Transverse colon (tissue), 4 donors: ENCODE measurements at regions not wholly inside any gene's neighbourhood (a gene's known extent, or its start where the extent isn't known, plus 50 kb on each side); places are given as distances from the start of the nearest gene placed in this dataset.

Source experiments
- DNase-seq: peaks from one replicate; pipeline ENCODE4 v3.0.0-alpha.2; 2019
- H3K27ac ChIP-seq, 4 donors: fragments of 200-600 bp; sonication (generic); 2 replicates each; pipeline ENCODE4 v1.5.1; 2016 to 2018; ENCODE audit warnings: inconsistent platforms in 4 of 4
- H3K27me3 ChIP-seq: fragments of 200-600 bp; sonication (generic); 2 replicates; pipeline ENCODE4 v1.5.1; 2017; ENCODE audit warnings: inconsistent platforms
- H3K36me3 ChIP-seq, 4 donors: fragments of 200-600 bp; sonication (generic); 2 replicates each; pipeline ENCODE4 v1.5.1; 2017 to 2019; ENCODE audit warnings: inconsistent platforms in 4 of 4
- H3K4me1 ChIP-seq, 4 donors: fragments of 200-600 bp; sonication (generic); 2 replicates each; pipeline ENCODE4 v1.5.1; 2017 to 2020; ENCODE audit warnings: inconsistent platforms in 4 of 4
- H3K4me3 ChIP-seq, 4 donors: fragments of 200-600 bp; sonication (generic); 1 replicate in 1 of 4; 2 replicates in 3 of 4; pipeline versions ENCODE4 v1.5.1 to v1.6.1; 2017 to 2019; ENCODE audit warnings: inconsistent platforms in 4 of 4
- H3K9me3 ChIP-seq, 2 donors: fragments of 200-600 bp; sonication (generic); 2 replicates each; pipeline ENCODE4 v1.5.1; 2017 to 2019; ENCODE audit warnings: inconsistent platforms in 2 of 2
- EP300 ChIP-seq: sonication (generic); formaldehyde crosslinking; IDR thresholded peaks from one replicate; pipeline ENCODE4 v1.6.1; 2017; ENCODE audit warnings: antibody characterized with exemption, low read depth
- POLR2A ChIP-seq: fragments of 450-650 bp; IDR thresholded peaks from one replicate; pipeline ENCODE4 v1.6.1; 2016; ENCODE audit warnings: antibody characterized with exemption, mild to moderate bottlenecking, moderate library complexity
- POLR2AphosphoS5 ChIP-seq, 3 donors: sonication (generic); formaldehyde crosslinking; IDR thresholded peaks; one replicate each; pipeline ENCODE4 v1.6.1; 2016; ENCODE audit warnings: antibody characterized with exemption in 3 of 3
- WGBS, 2 donors: methylation state at CpG; one replicate each; pipeline ENCODE4 v1.1.5; 2018; ENCODE audit warnings: low coverage in 1 of 2; 5-methylcytosine and 5-hydroxymethylcytosine counted together
- in situ Hi-C, 4 donors: fragments of 200-750 bp; cut with MboI; loops; one replicate each; pipeline versions ENCODE4 v1.15.0 to v1.15.1; 2017; ENCODE audit warnings: low sequenced_read_pairs in 3 of 4, low pct_ligation_motif_present in 1 of 4, low pct_unique_long_range_greater_than_20kb in 1 of 4
- intact Hi-C: fragments of 100-400 bp; cut with DNase I; formaldehyde crosslinking; loops from one replicate; pipeline ENCODE4 v1.15.1; 2023; ENCODE audit warnings: low total_unique reads
- TF ChIP-seq, protein P1 (sequence below), 5 experiments: fragments of 200-600 bp in 3 of 5; fragments of 450-650 bp in 2 of 5; sonication (generic) in 3 of 5; IDR thresholded peaks; 1 replicate in 2 of 5; 2 replicates in 3 of 5; pipeline ENCODE4 v1.5.1; 2016 to 2017; ENCODE audit warnings: antibody characterized with exemption in 5 of 5, inconsistent platforms in 3 of 5, mild to moderate bottlenecking in 2 of 5, moderate library complexity in 1 of 5

DNA sequence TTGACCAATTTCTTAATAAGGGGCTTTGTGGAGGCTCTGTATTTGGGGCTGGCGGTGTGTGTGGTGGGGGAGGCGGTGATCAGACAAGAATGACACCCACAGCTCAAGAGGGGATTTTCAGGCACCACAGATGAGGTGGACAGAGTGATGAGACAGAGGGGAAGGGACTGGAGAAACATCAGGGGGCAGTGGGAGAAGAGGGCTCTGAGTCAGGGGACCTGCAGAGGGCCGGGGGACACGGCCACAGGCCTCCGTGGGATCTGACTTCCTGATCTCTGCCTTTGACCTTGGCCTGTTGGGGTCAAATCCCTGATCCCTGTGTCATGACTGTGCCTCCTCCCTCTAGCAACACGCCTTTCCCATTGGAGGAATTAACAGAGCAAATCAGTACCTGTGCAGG, 197.7 kb downstream of the C9orf50 start:
- intact Hi-C loops (no loop called here), in situ Hi-C loops (no loop called here)
- no peak for DNase-seq
- no peaks in the 10 kb centered on the region for H3K36me3 ChIP-seq
- WGBS, 2 donors: 67 to 77% methylated on average over 6 of the region's 6 CpGs
- TF ChIP-seq, protein P1, sequence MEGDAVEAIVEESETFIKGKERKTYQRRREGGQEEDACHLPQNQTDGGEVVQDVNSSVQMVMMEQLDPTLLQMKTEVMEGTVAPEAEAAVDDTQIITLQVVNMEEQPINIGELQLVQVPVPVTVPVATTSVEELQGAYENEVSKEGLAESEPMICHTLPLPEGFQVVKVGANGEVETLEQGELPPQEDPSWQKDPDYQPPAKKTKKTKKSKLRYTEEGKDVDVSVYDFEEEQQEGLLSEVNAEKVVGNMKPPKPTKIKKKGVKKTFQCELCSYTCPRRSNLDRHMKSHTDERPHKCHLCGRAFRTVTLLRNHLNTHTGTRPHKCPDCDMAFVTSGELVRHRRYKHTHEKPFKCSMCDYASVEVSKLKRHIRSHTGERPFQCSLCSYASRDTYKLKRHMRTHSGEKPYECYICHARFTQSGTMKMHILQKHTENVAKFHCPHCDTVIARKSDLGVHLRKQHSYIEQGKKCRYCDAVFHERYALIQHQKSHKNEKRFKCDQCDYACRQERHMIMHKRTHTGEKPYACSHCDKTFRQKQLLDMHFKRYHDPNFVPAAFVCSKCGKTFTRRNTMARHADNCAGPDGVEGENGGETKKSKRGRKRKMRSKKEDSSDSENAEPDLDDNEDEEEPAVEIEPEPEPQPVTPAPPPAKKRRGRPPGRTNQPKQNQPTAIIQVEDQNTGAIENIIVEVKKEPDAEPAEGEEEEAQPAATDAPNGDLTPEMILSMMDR (IDR thresholded peaks at IDR 0.05): no peak
- TF ChIP-seq POLR2AphosphoS5 (IDR thresholded peaks at IDR 0.05): no peak
- no peak for TF ChIP-seq POLR2A
- TF ChIP-seq EP300: no peak
- H3K27me3 ChIP-seq: no peaks in the 10 kb centered on the region
- no peak overlapping the region for H3K4me3 ChIP-seq
- peaks cover 0 to 8% (median 0%) of the 10 kb centered on the region in 4 donors for H3K4me1 ChIP-seq
- no peak overlapping the region for H3K27ac ChIP-seq
- no peaks in the 10 kb centered on the region for H3K9me3 ChIP-seq

DNA sequence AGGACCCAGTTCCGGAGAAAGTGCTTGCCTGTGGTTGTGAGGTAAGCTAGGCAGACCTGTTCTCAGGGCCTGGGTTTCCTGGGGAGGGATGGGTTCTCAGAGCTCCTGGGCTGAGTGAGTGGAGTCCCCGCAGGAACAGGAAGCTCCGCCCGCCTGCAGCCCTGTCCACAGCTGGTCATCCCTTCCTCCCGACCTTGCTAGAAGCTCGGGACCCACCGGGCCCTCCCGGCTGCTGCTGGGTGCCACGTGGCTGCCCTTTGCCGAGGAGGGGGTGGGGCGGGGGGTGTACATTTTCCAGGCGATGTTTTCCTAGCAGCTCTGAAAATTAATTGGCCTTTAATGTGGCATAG, 198.1 kb downstream of the C9orf50 start:
- in situ Hi-C loops (no loop called here), intact Hi-C loops (no loop called here)
- 63% methylated on average over 12 of the region's 12 CpGs; no CpG with 5 or more reads in 1 of the 2 donors for WGBS, 2 donors
- Histone ChIP-seq H3K27me3 (no peaks in the 10 kb centered on the region), H3K36me3 (no peaks in the 10 kb centered on the region), H3K9me3 (no peaks in the 10 kb centered on the region), H3K4me1 (peaks cover 0 to 8% (median 0%) of the 10 kb centered on the region in 4 donors), H3K4me3 (no peak overlapping the region), H3K27ac (no peak overlapping the region)
- TF ChIP-seq EP300: no peak
- DNase-seq: no peak

DNA sequence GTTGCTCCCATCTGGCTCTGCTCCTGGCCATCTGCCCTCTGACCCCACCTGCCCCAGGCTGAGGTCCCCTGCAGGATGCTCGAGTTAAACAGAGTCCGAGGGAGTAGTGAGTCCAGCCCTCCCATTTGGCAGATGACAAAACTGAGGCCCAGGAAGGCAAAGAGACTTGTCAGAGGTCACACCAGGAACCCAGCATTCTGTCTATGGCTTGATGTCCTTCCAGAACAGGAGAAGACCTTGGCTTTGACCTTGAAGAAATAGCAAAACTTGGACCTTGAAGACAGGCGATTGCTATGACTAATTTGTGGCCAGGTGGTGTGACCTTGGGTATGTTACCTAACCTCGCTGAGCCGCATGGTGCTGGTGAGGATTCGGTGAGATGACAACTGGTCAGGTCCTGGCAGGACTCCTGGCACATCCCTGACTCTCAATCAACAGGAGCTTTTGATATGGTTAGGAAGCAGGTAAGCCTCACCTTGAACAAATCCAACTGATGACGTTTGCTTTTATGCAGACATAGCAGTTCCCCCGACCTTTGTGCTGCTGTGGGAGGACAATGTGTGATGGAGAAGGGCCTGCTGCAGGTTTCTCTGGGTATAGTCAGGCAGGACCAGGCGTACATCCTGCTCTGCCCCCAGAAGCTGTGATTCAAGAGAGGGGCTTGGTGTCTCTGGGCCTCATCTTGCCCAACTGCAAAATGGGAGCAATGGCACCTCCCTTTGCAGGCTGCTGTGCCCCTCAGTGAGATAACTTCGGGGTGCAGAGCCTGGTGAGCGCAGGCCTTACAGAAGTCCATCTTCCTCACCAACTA, 198.7 kb downstream of the C9orf50 start:
- 75% methylated on average over 11 of the region's 11 CpGs; no CpG with 5 or more reads in 1 of the 2 donors for WGBS, 2 donors
- Histone ChIP-seq H3K27me3 (no peaks in the 10 kb centered on the region), H3K27ac (no peak overlapping the region), H3K4me3 (no peak overlapping the region), H3K9me3 (no peaks in the 10 kb centered on the region), H3K4me1 (peaks cover 0 to 8% (median 0%) of the 10 kb centered on the region in 4 donors), H3K36me3 (no peaks in the 10 kb centered on the region)
- in situ Hi-C loops (no loop called here), intact Hi-C loops (no loop called here)
- DNase-seq: no peak
- TF ChIP-seq EP300 (no peak), POLR2AphosphoS5 (IDR thresholded peaks at IDR 0.05) (no peak), POLR2A (no peak)
- TF ChIP-seq, protein P1 (IDR thresholded peaks at IDR 0.05): no peak

DNA sequence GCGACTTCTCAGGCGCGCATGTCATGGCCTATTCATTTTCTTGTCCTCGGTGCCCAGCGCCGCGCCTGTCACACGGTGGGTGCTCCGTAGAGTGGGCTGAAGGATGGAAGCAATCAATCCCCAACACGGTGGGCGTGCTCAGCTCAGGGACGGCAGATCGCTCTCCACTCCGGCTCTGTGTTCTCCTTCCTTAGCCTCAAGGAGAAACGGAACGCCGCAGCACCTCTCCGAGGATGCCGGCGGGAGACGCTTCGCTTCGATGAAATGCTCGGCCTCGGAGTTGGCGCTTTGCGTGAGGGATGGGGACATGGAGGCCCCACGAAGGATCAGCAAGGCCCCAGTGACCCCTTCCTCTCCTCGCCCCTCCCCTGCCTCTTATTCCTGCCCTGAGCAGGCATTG, 199.5 kb downstream of the C9orf50 start:
- 93 to 100% methylated on average over 1 to 29 of the region's 29 CpGs for WGBS, 2 donors
- in situ Hi-C loops (no loop called here), intact Hi-C loops (no loop called here)
- no peak overlapping the region for H3K4me3 ChIP-seq
- peaks cover 0 to 8% (median 0%) of the 10 kb centered on the region in 4 donors for H3K4me1 ChIP-seq
- no peaks in the 10 kb centered on the region for H3K9me3 ChIP-seq
- H3K27ac ChIP-seq: no peak overlapping the region
- TF ChIP-seq, protein P1 (IDR thresholded peaks at IDR 0.05): no peak
- TF ChIP-seq POLR2AphosphoS5 (IDR thresholded peaks at IDR 0.05): no peak
- TF ChIP-seq POLR2A: no peak
- no peaks in the 10 kb centered on the region for H3K36me3 ChIP-seq
- no peak for DNase-seq
- no peaks in the 10 kb centered on the region for H3K27me3 ChIP-seq
